KMS-11 (cell line): ENCODE measurements at regions not wholly inside any gene's neighbourhood (a gene's known extent, or its start where the extent isn't known, plus 50 kb on each side); places are given as distances from the start of the nearest gene placed in this dataset.

Experiments used
- H2AFZ ChIP-seq: fragments of 200-600 bp; sonication (generic); 2 replicates; pipeline ENCODE4 v1.6.1; 2016; ENCODE audit warnings: antibody characterized with exemption, mixed run types, low read depth
- H3K27ac ChIP-seq: fragments of 200-600 bp; sonication (generic); 2 replicates; pipeline ENCODE4 v1.6.1; 2016; ENCODE audit warnings: mild to moderate bottlenecking, mixed run types
- H3K27me3 ChIP-seq: fragments of 200-600 bp; sonication (generic); 2 replicates; pipeline ENCODE4 v1.6.1; 2017; ENCODE audit warnings: mild to moderate bottlenecking, low read depth, mixed run types, moderate library complexity; ENCODE audit not compliant: insufficient read depth
- H3K36me3 ChIP-seq: fragments of 200-600 bp; sonication (generic); 2 replicates; pipeline ENCODE4 v1.6.1; 2017; ENCODE audit warnings: mild to moderate bottlenecking, mixed run types; ENCODE audit not compliant: insufficient read depth
- H3K4me1 ChIP-seq: fragments of 200-600 bp; sonication (generic); 2 replicates; pipeline ENCODE4 v1.6.1; 2016; ENCODE audit warnings: mild to moderate bottlenecking, low read depth, mixed run types; ENCODE audit not compliant: poor library complexity, severe bottlenecking
- H3K4me2 ChIP-seq: fragments of 200-600 bp; sonication (generic); 2 replicates; pipeline ENCODE4 v1.7.0; 2016; ENCODE audit warnings: mild to moderate bottlenecking, mixed run types
- H3K4me3 ChIP-seq: fragments of 200-600 bp; sonication (generic); IDR thresholded peaks from 2 replicates; pipeline ENCODE4 v1.6.1; 2017; ENCODE audit warnings: low read depth, low read length, mixed read lengths; ENCODE audit not compliant: insufficient read depth
- H3K79me2 ChIP-seq: fragments of 200-600 bp; sonication (generic); 2 replicates; pipeline ENCODE4 v1.6.1; 2016; ENCODE audit warnings: low read depth, mixed run types; ENCODE audit not compliant: insufficient read depth
- H3K9ac ChIP-seq: fragments of 200-600 bp; sonication (generic); 2 replicates; pipeline ENCODE4 v1.6.1; 2016; ENCODE audit warnings: mild to moderate bottlenecking, mixed run types
- H4K20me1 ChIP-seq: fragments of 200-600 bp; sonication (generic); 2 replicates; pipeline ENCODE4 v1.6.1; 2016; ENCODE audit warnings: mild to moderate bottlenecking, mixed run types; ENCODE audit not compliant: insufficient read depth
- TF ChIP-seq, protein P1 (sequence below): fragments of 200-600 bp; sonication (generic); conservative IDR thresholded peaks from 2 replicates; pipeline ENCODE4 v1.6.1; 2017; ENCODE audit warnings: low read depth, mild to moderate bottlenecking, antibody characterized with exemption, low read length, moderate library complexity, mixed read lengths

- H3K4me3 ChIP-seq: no peak overlapping the region
- H3K4me2 ChIP-seq: no peak overlapping the region
- no peaks in the 10 kb centered on the region for H3K79me2 ChIP-seq
- no peaks in the 10 kb centered on the region for H3K36me3 ChIP-seq
- no peak overlapping the region for H3K9ac ChIP-seq
- no peaks in the 10 kb centered on the region for H4K20me1 ChIP-seq
- H3K27ac ChIP-seq: no peak overlapping the region
- no peaks in the 10 kb centered on the region for H3K27me3 ChIP-seq
- H3K4me1 ChIP-seq: no peaks in the 10 kb centered on the region
- H2AFZ ChIP-seq: no peak overlapping the region
- TF ChIP-seq, protein P1, sequence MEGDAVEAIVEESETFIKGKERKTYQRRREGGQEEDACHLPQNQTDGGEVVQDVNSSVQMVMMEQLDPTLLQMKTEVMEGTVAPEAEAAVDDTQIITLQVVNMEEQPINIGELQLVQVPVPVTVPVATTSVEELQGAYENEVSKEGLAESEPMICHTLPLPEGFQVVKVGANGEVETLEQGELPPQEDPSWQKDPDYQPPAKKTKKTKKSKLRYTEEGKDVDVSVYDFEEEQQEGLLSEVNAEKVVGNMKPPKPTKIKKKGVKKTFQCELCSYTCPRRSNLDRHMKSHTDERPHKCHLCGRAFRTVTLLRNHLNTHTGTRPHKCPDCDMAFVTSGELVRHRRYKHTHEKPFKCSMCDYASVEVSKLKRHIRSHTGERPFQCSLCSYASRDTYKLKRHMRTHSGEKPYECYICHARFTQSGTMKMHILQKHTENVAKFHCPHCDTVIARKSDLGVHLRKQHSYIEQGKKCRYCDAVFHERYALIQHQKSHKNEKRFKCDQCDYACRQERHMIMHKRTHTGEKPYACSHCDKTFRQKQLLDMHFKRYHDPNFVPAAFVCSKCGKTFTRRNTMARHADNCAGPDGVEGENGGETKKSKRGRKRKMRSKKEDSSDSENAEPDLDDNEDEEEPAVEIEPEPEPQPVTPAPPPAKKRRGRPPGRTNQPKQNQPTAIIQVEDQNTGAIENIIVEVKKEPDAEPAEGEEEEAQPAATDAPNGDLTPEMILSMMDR: no peak
Observed at GRCh38 chr5:67459253-67459652, 262.7 kb upstream of the CD180 start.

- Histone ChIP-seq H3K27me3 (no peaks in the 10 kb centered on the region), H3K36me3 (no peaks in the 10 kb centered on the region), H3K27ac (no peak overlapping the region), H4K20me1 (no peaks in the 10 kb centered on the region), H3K9ac (no peak overlapping the region), H3K4me1 (no peaks in the 10 kb centered on the region), H3K79me2 (no peaks in the 10 kb centered on the region), H3K4me2 (no peak overlapping the region), H2AFZ (no peak overlapping the region), H3K4me3 (no peak overlapping the region)
- TF ChIP-seq, protein P1: no peak
Observed at GRCh38 chr5:67455970-67456369, 259.4 kb upstream of the CD180 start.

GRCh38 chr5:67454957-67455561 lies 258.5 kb upstream of the CD180 start:
- no peaks in the 10 kb centered on the region for H3K27me3 ChIP-seq
- no peaks in the 10 kb centered on the region for H3K36me3 ChIP-seq
- H3K4me1 ChIP-seq: no peaks in the 10 kb centered on the region
- no peaks in the 10 kb centered on the region for H4K20me1 ChIP-seq
- H3K9ac ChIP-seq: no peak overlapping the region
- H3K4me2 ChIP-seq: no peak overlapping the region
- H3K4me3 ChIP-seq: no peak overlapping the region
- H3K79me2 ChIP-seq: no peaks in the 10 kb centered on the region
- H3K27ac ChIP-seq: no peak overlapping the region
- TF ChIP-seq, protein P1: no peak
- no peak overlapping the region for H2AFZ ChIP-seq

DNA sequence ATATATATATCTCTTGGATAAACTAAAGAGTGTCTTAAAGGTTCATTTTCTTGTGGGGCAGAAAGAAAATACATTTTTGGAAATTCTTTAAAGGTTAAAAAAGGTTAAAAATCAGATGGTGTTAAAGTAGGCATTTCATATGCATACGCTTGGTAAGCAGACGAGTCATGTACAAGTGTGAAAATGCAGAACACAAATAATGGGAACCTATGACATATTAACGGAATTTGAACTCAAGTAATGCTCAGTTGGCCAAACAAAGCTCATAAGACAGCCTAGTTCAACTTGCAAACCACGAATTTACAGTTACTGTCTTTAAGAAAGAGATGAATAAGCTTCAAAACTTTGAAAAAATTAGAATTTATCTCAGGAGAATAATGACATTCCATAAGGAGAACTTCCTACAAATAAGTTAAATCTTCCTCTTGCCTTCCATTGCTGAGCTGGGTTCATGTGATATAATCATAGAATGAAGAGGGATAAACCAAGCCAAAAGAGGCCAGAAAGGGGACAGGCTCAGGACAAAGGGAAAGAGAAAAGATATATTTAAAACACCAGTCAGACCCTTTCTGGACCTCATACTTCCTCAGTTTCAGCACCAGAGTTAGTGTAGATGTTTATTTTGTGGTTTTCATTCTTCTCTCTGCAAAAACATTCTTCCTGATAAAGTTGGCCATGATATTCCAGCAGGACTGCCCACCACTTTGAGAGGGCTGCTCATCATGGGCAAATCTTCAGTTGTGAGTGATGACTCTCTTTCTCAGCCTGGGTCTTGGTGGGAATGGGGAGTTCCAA lies 256.7 kb upstream of the CD180 start:
- no peaks in the 10 kb centered on the region for H4K20me1 ChIP-seq
- H3K27me3 ChIP-seq: no peaks in the 10 kb centered on the region
- no peak overlapping the region for H3K9ac ChIP-seq
- TF ChIP-seq, protein P1: no peak
- H2AFZ ChIP-seq: no peak overlapping the region
- no peak overlapping the region for H3K27ac ChIP-seq
- H3K79me2 ChIP-seq: no peaks in the 10 kb centered on the region
- no peaks in the 10 kb centered on the region for H3K4me1 ChIP-seq
- H3K4me2 ChIP-seq: no peak overlapping the region
- no peak overlapping the region for H3K4me3 ChIP-seq
- H3K36me3 ChIP-seq: no peaks in the 10 kb centered on the region
